ENCODE measurements at regions not wholly inside any gene's neighbourhood (a gene's known extent, or its start where the extent isn't known, plus 50 kb on each side); places are given as distances from the start of the nearest gene placed in this dataset.

- no peak for TF ChIP-seq CHD2 (IDR thresholded peaks at IDR 0.05; ENCODE audit: low read length, partially characterized antibody)
- TF ChIP-seq USF2 (IDR thresholded peaks at IDR 0.05; ENCODE audit: borderline replicate concordance, low read depth, low read length) = no peak
- no peak for TF ChIP-seq POLR2AphosphoS5 (IDR thresholded peaks at IDR 0.05; ENCODE audit: low read depth, low read length)
- no peak for TF ChIP-seq EZH2phosphoT487 (IDR thresholded peaks at IDR 0.05; ENCODE audit: borderline replicate concordance, low read depth)
- TF ChIP-seq CTCF (IDR thresholded peaks at IDR 0.05) = no peak
- no peak for TF ChIP-seq USF1 (IDR thresholded peaks at IDR 0.05; ENCODE audit: borderline replicate concordance, low read depth)
- TF ChIP-seq EP300 (IDR thresholded peaks at IDR 0.05; ENCODE audit: borderline replicate concordance in 1 of 2, low read depth in 1 of 2, low read length in 1 of 2) = no peak
- TF ChIP-seq SMC3 (IDR thresholded peaks at IDR 0.05; ENCODE audit: low read depth, low read length) = no peak
- TF ChIP-seq REST (IDR thresholded peaks at IDR 0.05; ENCODE audit: low read depth, low read length) = no peak
- TF ChIP-seq ELF1 (IDR thresholded peaks at IDR 0.05) = no peak
- no peak for TF ChIP-seq RXRA (IDR thresholded peaks at IDR 0.05; ENCODE audit: borderline replicate concordance, low read depth)
- TF ChIP-seq TAF1 (IDR thresholded peaks at IDR 0.05; ENCODE audit: borderline replicate concordance, low read depth, low read length) = no peak
Observed at GRCh38 chr3:71961378-71961777, 176.4 kb upstream of the PROK2 start.
